Mucosa of descending colon (tissue), 3 donors: ENCODE measurements at regions not wholly inside any gene's neighbourhood (a gene's known extent, or its start where the extent isn't known, plus 50 kb on each side); places are given as distances from the start of the nearest gene placed in this dataset.

ENCODE experiments used
- ATAC-seq: fragments of 200-7000 bp; cut with Tn5 transposase; one replicate; pipeline ENCODE4 v1.9.1; 2020; ENCODE audit warnings: mild to moderate bottlenecking, moderate library complexity
- DNase-seq, 3 donors: peaks; one replicate each; pipeline ENCODE4 v3.0.0-alpha.2; 2020
- H3K36me3 ChIP-seq: fragments of 200-600 bp; one replicate; pipeline ENCODE4 v1.8.0; 2021; ENCODE audit warnings: low read depth, mild to moderate bottlenecking
- H3K4me1 ChIP-seq: fragments of 200-600 bp; one replicate; pipeline ENCODE4 v1.8.0; 2021; ENCODE audit warnings: low read depth, mild to moderate bottlenecking
- H3K4me3 ChIP-seq: fragments of 200-600 bp; one replicate; pipeline ENCODE4 v1.8.0; 2021; ENCODE audit warnings: mild to moderate bottlenecking
- H3K9me3 ChIP-seq: fragments of 200-600 bp; one replicate; pipeline ENCODE4 v1.8.0; 2021; ENCODE audit warnings: mild to moderate bottlenecking
- CTCF ChIP-seq: fragments of 200-600 bp; IDR thresholded peaks from one replicate; pipeline ENCODE4 v1.8.0; 2022; ENCODE audit warnings: antibody characterized with exemption, mild to moderate bottlenecking
- intact Hi-C, 2 donors: fragments of 100-400 bp; cut with DNase I in 1 of 2; cut with micrococcal nuclease in 1 of 2; formaldehyde crosslinking; loops; one replicate each; pipeline versions ENCODE4 v1.11.0 to v1.11.1; 2022; cut with DNase I, micrococcal nuclease
- donor health status: DM: no; HTN: no; CAD: no; lungs with moderate emphysema.
- donor health status: DM: no; HTN: no; CAD: no.
- donor health status: DM: no; HTN: yes; CAD: no.

DNA sequence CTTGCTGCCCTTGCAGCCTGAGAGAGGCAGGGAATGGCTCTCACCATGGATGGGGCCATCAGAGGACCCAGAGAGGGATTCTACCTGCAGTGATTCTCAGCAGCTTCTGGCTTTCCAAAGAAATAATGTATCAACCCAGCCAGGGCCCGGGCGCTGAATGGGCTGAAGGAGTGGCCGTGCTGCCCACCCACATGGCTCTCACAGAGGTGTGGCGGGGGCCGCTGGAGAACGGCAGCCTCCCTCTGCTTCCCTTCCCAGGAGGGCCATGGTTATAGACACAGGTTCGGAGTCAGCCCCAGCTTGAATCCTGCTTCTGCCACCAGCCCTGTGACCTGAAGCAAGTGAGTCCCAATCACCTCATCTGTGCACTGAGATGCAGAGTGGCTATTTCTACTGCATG lies 82.7 kb downstream of the THAP12 start:
- ATAC-seq = no peak
- Histone ChIP-seq H3K9me3 (no peaks in the 10 kb centered on the region), H3K4me3 (no peak overlapping the region), H3K4me1 (no peaks in the 10 kb centered on the region), H3K36me3 (no peaks in the 10 kb centered on the region)
- no peak for DNase-seq
- TF ChIP-seq CTCF = no peak
- intact Hi-C loops = no loop called here

DNA sequence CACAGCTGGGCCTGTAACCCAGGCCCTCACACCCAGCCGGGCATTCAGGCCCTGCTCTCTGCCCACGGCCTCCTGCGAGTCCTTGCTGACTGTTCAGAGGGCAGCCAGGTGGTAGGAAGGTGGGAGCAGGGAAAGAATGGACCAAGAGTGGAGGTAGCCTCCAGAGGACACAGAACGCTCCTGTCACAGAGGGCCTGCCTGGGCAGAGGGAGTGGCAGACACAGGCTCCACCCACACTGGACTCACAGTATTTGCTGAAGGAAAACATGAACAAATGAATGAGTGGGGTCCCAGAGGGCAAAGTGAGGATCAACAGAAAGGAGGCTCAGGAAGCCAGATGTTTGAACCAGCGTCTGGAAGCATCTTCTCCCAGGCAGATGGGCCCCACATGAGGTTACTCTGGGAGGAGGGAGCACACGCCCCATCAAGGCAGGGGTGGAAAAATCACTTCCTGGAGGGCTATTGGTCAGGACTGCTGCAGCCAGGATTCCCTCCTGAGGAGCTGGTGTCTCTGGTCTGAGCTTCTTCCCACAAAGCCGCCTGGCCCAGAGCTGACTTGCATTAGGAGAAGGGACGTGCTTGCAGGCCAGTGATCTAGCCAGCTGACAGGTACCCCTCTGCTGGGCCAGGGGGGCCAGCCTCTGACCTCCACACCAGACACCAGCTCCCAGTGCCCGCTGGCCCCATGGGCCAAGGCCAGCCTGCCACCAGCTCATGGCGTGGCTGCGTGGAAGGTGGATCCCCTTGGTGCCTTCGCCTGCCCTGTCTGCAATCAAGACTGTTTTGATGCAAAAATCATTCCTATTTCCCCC lies 84.0 kb downstream of the THAP12 start:
- Histone ChIP-seq H3K4me3 (no peak overlapping the region), H3K9me3 (no peaks in the 10 kb centered on the region), H3K4me1 (no peaks in the 10 kb centered on the region), H3K36me3 (no peaks in the 10 kb centered on the region)
- DNase-seq (no peak), ATAC-seq (no peak)
- no peak for TF ChIP-seq CTCF
- intact Hi-C loops = no loop called here

DNA sequence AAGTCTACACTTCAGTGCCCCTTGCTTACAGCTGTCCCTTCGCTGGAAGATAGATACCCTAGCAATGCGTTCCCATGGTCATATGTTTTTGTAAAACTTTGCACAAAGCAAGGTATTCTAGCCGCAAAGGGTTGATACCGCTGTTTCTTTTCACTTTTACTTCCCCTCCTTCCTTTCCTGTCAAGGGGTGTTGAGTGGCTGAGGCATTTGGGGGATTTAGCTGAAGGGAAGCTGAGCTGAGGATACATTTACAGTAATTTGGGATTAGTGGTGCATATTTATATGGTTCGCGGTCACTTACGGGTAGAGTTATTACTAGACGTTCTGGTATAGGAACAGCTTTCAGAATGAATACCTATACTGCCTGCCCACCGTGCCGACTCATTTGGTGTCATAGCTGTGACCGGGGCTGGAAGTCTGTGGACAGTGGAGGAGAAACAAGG lies 86.9 kb upstream of the WNT11 start:
- no peaks in the 10 kb centered on the region for H3K4me1 ChIP-seq
- H3K36me3 ChIP-seq = no peaks in the 10 kb centered on the region
- no peak overlapping the region for H3K4me3 ChIP-seq
- intact Hi-C loops = no loop called here
- DNase-seq = no peak
- H3K9me3 ChIP-seq = no peaks in the 10 kb centered on the region
- ATAC-seq = no peak
- TF ChIP-seq CTCF = no peak

GRCh38 chr11:76292583-76293188 lies 86.4 kb upstream of the WNT11 start:
- TF ChIP-seq CTCF = no peak
- Histone ChIP-seq H3K9me3 (no peaks in the 10 kb centered on the region), H3K36me3 (no peaks in the 10 kb centered on the region), H3K4me3 (no peak overlapping the region), H3K4me1 (no peaks in the 10 kb centered on the region)
- DNase-seq = no peak
- intact Hi-C loops = no loop called here
- no peak for ATAC-seq

DNA sequence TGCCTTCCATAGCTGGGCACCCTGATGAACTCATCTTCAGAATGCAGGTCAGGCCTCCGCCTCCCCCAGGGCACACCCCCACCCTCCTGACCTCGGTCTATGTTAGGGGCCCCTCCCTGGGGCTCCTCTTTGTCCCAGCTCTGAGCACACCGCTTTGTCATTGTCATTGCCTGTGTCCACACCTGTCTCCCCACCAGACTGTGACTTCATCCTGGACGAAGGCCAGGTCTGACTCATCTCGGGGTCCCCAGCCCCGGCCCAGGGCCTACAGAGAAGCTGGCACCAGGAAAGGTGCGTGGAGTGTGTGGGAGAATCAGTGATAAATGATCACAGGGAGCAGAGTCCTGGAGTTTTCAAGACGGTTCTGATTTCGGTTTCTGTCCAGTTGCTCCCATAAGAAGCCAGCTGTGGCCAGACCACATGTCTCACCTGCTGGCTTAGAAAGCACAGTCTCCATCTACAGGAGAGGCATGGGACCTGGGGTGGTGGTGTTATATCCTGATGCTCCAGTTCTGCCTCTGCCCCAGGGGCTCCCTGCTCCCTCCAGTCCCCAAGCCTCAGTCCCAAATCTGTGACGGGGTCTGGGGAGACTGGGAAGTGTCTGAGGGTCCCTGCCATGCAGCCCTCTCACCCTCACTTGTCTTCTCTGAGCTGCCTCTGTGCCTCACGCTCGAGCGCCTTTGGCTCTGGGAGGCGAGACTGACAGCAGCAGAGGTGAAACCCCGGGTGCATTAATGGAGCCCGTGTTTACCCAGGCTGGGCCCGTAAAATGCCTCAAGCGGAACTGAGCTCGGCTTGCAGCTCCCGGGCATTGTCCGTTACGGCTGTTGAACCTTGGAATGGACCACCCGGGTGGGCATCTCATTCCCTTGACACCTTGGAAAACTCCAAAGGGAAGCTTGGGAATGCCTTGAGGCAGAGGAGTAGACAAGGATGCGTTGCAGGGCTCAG lies 85.5 kb upstream of the WNT11 start:
- ATAC-seq (no peak), DNase-seq (no peak)
- no peak for TF ChIP-seq CTCF
- intact Hi-C loops = no loop called here
- no peaks in the 10 kb centered on the region for H3K4me1 ChIP-seq
- H3K4me3 ChIP-seq = no peak overlapping the region
- no peaks in the 10 kb centered on the region for H3K9me3 ChIP-seq
- no peaks in the 10 kb centered on the region for H3K36me3 ChIP-seq
